SKM-1 treated with dmso at 0.1 percent for 144 hours (cell line): ENCODE measurements at regions not wholly inside any gene's neighbourhood (a gene's known extent, or its start where the extent isn't known, plus 50 kb on each side); places are given as distances from the start of the nearest gene placed in this dataset.

Experiments
- DNase-seq: peaks from one replicate; lab custom pipeline; 2025; ENCODE audit not compliant: unreplicated experiment; lab: John Stamatoyannopoulos, UW

DNA sequence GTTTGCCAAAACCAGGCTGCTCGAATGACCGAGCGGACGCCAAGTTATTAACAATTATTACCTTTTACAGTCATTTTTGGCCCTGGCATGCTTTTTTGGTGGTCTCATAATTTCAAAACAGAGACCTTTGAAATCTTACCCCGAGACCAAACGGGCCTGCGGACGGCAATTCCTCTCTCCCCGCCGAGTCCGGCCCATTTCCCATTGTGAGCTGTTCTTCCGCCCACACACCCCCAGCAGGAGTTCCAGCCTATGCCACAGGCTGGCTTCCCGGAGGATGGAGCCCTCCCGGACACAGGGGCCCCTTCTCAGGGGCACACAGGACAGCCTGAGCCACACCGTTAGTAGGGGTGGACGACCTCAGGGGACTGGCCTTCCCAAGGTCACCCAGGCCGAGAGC, 130.7 kb downstream of the C16orf95 start:
- no peak for DNase-seq

DNA sequence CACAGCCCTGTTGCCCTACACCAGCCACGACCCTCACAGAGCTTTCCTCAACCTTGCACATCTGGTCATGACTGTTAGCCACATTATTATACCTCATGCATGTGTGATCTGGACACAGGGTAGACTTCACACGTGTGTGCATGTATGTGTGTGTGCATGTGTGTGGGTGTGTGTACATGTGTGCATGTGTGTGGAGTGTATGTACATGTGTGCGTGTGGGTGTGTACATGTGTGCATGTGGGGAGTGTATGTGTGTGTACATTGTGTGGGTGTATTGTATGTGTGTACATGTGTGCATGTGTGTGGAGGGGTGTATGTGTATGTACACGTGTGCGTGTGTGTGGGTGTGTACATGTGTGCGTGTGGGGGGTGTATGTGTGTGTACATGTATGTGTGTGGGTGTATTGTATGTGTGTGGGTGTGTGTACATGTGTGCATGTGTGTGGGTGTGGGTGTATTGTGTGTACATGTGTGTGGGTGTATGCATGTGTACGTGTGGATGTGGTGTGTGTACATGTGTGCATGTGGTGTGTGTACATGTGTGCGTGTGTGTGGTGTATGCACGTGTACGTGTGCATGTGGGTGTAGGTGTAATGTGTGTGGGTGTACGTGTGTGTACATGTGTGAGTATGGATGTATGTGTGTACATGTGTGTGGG, 130.2 kb downstream of the C16orf95 start:
- DNase-seq = no peak

DNA sequence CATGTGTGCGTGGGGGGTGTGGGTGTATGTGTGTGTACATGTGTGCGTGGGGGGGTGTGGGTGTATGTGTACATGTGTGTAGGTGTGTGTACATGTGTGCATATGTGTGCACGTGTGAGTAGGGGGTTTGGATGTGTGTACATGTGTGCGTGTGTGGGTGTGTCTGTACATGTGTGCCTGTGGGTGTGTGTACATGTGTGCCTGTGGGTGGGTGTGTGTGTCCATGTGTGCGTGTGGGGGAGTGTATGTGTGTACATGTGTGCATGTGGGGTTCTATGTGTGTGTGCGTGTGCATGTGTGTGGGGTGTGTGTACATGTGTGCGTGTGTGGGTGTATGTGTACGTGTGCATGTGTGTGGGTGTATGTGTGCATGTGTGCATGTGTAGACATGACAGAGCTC, 129.1 kb downstream of the C16orf95 start:
- no peak for DNase-seq

DNA sequence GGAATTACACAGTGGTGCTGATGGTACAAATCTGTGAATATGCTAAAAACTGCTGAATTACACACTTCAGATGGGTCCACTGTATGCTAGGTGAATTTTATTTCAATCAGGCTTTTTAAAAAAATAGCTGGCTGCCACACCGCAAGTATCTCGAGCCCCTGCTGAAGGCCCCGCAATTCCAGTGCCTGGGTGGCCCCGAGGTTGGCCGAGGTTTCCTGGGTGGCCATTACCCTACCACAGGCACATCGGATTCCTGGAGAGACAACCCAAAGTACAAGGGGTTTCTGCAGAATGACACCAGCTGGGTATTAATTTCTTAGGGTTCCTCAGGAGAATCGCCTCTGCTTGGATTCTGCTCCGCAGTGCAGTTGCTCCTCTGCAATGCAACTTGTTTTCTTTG, 127.8 kb downstream of the C16orf95 start:
- DNase-seq = no peak

DNA sequence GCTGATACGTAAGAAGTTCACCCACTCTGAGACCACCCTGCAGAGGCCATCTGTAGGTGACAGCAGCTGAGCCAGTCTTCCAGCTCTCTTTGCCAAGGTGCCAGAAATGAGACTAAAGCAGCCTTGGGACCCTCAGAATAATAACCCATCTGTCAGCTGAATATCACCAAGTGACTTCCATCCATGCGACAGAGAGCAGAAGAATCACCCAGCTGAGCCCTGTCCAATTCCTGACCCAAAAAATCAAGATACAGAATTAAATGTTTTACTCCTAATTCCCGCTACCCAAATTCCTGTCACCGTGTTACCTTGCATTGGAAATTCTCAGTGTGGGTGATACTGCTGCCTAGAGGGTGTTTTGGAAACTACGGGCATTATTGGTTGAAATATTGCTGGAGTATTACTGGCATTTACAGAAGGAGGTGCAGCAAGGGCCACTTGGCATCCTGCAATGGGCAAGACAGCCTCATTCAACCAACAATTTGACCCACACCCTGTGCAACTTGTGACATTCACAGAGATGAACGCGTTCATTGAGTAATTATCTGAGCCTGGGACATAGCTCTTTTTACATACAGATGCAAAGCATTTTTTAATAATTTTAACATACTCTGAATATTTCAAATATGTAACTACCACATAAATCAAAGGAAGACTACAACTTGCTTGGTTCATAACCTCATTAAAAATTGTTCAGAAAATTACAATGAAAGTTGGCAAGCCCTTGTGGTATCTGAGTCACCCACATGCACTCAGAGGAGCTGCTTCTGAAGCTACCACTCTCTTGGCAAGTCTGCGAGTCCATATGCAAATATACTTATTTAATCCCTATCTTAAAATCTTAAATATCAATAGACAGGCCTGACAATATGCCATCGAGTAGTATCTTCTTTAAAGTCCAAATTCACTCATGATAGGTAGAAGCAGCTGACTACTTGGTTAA, 126.6 kb downstream of the C16orf95 start:
- DNase-seq = no peak

DNA sequence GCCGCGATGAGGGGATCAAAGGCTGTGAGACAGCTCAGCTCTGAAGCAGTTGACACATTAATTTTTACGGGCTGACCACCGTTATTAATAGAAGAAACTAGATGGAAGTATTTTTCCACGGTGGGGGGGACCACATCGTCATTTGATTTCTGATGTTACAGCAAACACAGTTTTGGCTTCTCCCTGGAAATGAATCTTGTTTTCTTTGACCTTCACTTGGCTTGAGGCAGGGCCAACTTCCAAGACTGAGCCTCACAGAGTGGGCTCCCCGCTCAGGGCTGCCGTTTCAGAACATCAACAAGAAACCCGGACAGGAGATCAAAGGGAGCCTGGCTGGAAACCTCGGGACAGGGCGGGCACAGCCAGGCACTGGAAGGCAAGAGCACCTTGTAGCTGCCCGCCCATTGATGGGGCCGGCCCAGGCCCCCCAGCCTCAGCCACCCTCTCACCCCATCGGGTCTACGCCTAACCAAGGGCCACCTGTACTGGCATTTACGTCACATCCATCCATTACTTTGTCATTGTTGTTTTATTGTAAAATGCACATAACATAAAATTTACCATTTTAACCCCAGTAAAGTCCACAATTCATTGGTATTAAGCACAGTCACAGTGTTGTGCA, 124.6 kb downstream of the C16orf95 start:
- no peak for DNase-seq

DNA sequence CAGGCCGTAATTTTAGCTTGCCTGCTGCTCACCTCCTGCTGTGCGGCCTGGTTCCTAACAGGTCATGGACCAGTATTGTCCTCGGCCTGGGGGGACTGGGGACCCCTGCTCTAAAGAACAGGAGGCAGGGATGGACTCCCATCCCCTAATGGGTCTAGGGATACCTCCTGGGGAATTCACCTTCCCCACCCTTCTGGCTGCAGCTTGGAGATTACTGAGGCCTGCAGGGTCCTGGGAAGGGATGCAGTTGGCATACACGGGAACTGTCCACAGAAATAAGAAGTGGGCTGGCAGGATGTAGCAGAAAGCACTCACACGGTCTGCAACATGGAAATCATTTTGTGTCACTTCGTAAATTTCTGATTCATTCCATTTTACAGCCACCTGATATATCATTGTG, 123.0 kb downstream of the C16orf95 start:
- DNase-seq = no peak

DNA sequence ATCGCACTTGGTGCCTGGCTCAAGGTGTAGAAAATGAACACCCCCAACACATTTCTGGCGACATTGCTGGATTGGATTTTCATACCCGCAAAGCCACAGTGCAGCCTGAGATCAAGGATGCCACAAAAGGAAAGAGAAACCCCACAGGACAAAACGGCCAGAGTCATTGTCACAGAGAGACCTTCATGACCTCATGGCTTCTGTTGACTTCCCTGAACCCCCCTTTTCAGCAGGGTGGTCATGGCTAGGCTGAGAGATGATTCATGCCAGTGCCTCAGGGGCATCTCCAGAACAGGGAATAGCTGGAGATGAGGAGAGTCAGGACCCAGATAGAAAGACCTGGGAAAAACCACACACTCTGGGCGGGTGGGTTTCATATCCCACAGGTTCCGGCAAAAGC, 122.0 kb downstream of the C16orf95 start:
- DNase-seq = no peak

DNA sequence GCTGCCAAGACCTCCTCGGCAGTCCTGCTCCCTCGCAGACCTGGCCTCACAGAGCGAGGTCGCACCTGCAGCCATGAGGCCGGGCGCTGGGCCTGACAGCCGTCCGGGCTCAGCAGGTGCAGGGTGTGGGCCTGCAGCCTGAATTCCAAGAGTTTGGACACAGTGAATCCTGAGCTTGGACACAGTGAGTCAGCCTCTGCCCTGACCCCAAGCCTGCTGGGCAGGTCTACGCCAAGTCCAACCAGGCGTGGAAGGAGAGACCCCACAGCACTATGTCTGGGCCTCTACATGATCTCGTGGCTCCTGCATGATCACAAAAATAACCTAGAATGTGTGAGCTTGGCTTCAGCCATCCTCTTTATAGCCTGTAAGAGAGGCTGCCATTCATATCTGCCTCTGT, 121.0 kb downstream of the C16orf95 start:
- no peak for DNase-seq

DNA sequence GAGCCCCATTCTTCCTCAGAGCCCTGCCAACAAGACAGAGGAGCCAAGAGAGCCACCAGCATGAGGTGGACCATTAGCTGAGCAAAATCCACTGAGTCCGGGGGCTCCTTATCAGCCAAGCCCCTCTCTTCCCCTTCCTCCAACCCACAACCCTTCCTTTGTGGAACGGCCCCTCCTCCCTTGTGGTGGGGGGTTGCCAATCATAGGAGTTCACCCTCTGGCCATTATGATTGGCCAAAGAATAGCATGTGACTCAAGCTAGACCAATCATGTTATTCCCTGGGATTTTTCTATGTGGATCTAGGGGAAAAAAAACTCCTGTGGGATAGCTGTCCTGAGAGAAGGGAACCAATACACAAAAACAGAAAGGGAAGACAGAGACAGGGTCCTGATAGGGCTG, 120.5 kb downstream of the C16orf95 start:
- no peak for DNase-seq

DNA sequence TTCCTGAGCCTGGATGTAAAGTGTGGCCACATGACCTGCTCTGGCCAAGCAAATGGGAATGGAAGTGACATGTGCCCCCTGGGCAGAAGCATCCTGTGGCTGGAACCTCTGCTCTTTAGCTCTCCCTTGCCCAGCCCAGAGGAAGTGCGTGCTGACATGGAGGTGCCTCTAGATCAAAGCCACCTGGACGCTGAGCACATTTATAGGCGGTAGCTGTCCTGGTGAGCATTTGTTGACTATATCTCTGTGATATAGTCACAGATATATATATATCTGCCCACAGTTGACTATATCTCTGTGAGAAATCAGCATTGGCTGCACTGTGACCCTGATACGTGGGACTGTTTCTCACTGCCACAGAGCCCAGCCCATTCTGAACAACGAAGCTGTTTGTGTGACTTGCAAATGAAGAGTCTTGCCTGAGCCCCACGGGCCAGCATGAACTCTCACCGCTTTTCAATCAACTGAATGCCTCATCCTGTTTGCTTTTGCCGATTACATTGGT, 118.8 kb downstream of the C16orf95 start:
- no peak for DNase-seq

DNA sequence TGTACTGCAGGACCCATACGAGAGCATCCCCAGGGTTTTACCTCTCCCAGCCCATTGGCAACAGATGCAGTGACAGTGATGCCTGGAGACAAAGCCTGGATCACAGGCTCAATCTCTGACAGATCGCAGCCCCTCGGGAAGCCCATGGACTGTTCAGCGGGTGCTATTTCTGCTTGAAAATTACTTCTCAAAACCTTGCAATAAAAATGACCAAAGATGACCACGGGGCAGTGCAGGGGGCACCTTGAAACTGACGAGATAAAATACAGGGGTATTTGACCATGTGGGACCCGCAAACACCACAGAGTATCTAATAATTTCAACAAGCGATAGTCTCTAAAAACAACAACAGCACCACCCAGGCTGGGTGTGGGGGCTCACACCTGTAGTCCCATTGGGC, 118.3 kb downstream of the C16orf95 start:
- no peak for DNase-seq

DNA sequence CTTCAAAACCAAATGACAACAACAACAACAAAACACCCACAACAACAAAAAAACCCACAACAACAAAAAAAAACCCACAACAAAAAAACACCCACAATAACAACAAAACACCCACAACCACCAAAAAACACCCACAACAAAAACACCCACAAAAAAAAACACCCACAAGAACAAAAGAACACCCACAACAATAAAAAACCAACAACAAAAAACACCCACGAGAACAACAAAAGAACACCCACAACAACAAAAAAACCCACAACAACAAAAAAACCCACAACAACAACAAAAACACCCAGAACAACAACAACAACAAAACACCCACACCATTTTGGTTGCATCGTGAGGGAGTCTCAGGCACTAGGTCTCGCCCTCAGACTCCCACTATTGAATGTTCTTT, 117.8 kb downstream of the C16orf95 start:
- no peak for DNase-seq

DNA sequence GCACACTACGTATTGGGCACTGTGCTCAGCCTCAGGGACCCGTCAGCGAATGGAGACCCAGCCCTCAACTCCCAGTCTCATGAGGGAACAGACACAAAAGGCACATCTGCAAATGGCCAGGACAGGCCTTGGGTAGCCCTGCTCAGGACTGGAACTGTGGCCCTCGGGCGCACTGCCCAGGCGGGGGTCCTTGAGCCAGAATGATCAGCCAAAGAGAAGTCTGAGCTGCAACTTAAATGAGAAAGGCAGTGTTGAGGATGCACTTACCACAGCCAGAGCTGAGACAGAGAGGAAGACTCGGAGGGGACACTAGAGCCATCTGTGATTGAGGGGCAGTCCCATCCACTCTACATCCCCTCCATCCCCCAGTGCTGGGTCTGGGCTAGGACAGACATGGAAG, 117.3 kb downstream of the C16orf95 start:
- no peak for DNase-seq

DNA sequence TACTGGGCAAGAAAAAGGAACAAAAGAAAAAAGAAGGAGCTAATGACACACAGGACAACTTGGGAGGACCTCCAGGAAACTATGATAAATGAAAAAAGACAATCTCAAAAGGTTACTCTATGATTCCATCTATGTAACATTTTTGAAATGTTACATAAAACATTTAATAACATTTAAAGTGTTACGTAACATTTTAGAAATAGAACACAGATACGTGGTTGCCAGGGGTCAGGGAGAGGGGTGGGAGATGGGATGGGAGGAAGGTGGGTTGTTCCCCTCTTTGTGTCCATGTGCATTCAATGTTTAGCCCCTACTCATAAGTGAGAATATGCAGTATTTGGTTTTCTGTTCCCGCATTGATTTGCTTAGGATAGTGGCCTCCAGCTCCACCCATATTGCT, 116.6 kb downstream of the C16orf95 start:
- DNase-seq = no peak

DNA sequence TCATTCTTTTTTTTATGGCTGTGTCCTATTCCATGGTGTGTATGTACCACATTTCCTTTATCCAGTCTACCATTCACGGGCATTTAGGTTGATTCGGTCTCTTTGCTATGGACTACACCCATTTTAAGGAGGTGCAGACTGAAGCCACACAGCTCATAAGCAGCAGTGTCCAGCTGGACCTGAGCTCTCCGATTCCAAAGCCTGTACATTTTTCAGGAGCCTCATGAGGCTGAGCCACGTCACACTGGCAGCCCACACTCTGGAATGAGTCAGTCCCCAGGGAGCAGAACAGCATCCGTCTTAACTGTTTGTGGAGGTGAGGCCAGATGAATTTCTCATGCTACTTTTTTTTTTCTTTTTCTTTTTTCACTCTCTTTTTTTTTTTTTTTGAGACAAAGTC, 116.1 kb downstream of the C16orf95 start:
- DNase-seq = no peak

DNA sequence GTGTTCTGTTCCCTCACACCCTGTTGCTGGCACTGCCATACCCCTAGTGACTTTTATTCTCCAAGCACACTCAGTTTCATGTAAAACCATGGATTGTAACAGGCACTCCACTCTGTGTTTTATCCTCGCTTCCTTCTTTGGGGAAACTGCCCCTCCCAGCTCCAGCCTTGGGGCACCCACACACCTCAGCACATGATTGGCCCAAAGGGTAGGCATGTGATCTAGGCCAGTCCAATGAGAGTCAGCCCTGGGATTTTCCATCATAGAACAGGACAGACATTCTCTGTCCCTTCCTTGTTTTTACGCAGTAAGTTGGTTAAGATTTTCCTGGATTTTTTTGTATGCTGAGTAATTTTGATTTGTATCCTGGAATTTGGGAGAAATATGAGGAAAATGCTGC, 115.4 kb downstream of the C16orf95 start:
- no peak for DNase-seq

DNA sequence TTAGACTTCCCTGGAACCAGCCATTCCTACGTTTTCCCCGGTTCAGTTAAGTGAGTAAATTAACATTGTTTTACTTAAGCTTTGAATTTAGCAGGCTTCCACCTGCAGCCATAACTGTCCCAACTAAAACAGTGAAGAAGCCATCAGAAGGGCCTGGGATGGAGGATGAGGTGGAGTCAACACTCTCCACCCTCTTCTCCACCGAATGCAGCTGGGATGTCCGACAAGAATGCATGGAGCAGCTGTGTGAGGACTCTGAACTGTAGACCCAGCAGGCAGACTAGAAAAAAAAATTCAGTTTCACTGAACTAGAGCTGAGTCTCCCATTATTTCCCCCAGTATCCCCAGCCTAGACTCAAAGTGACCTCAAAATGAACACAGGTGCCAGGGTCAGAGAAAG, 114.8 kb downstream of the C16orf95 start:
- no peak for DNase-seq

DNA sequence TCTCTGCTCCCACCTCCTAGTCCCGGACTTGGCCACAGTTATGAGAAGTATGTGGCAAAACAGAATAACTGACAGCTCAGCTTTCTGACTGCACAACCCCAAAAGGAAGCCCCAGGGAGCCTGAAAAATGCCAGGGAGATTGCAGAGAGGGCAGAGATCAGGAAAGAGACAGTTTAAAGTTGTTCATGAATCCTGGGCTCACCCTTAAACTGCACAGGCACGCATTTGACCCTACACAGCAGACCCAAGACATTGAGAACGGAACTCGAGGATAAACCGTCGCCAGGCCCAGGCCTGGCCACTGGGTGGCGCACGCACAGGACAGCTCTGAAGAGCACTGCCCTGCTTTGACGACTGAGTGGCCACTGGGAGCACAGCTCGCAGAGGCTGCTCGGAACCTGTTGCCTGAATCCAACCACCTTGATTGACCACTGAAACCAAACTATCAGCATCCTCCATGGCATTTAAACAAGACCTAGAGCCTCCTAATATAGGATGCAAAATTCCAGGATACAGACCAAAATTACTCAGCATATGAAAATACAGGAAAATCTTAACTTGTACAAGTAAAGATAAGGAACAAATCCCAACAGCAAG, 114.0 kb downstream of the C16orf95 start:
- peak; percentile 57 for DNase-seq

DNA sequence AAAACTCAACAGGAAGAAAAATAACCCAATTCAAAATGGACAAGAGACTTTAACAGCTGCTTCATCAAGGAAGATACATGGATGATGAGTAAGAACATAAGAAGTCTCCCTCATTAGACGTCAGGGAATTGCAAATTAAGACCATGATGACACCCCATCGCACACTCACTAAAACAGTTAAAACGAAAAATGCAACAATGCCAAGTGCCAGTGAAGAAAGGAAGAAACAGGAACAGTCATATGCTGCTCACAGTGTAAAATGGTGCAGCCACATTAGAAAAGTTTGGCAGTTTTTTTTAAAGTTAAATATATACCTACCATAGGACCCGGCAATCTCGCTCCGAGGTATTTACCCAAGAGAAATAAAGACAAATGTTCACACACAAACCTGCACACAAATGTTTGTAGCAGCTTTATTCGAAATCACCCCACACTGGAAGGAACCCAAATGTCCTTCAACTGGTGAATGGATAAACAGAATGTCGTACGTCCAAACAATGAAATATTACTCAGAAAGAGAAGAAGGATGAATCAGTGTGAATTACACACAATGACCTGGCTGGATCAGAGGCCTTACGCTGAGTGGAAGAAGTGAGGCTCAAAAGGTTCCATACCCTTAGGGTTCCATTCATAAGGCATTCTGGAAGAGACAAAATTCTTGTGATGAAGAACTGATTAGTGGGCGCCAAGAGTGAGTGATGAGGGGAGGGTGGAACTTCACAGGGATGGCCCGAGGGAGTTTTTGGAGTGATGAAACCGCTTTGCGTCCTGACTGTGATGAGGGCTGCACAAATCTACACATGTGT, 110.3 kb downstream of the C16orf95 start:
- DNase-seq = no peak

DNA sequence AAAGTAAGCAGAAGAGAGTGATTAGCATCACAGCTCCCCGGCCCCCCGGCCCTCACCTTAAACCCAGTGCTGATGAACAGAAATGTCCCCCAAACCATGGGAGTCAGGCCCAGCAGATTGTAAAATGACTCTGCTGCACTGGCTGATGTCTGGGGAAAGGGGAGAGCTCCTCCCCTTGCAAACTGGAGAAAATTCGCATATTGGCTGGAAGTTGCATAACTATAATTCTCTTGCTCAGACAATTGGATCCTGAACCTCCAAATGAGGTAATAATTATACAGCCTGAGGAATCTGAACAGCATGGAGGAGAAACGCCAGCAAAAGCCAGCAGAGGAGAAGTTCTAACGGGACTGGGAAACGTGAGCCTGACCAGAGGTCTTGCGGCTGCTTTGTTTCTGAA, 109.7 kb downstream of the C16orf95 start:
- DNase-seq = no peak
